ENCODE measurements at regions not wholly inside any gene's neighbourhood (a gene's known extent, or its start where the extent isn't known, plus 50 kb on each side); places are given as distances from the start of the nearest gene placed in this dataset.
"Not testable (repeated sequence)": the region's sequence is repeated elsewhere in the genome, so short reads cannot be mapped to it uniquely, and the experiment has no call there.

DNA sequence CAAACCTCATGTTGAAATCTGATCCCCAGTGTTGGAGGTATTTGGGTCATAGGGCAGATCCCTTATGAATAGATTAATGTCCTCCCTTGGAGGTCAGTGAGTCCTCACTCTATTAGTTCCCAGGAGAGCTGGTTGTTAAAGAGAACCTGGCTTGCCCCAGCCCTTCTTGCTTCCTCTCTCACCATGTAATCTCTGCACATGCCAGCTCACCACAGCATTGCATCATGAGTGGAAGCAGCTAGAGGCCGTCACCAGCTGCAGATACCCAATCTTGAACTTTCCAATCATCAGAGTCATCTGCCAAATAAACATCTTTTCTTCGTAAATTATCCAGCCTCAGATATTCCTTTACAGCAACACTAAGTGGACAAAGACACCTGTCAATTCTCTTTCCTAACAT is 161.8 kb upstream of the IGF1 start (continued):
- TF ChIP-seq SMC3 (IDR thresholded peaks at IDR 0.05) (no peak), MAZ (IDR thresholded peaks at IDR 0.05; ENCODE audit: borderline replicate concordance, low read depth, low read length) (no peak), POLR2A (IDR thresholded peaks at IDR 0.05; ENCODE audit: low read length) (no peak), RCOR1 (IDR thresholded peaks at IDR 0.05; ENCODE audit: low read depth, low read length) (no peak), KDM1A (IDR thresholded peaks at IDR 0.05; ENCODE audit: low read depth) (no peak), TFCP2L1 (CRISPR knock-in tag; IDR thresholded peaks at IDR 0.05) (no peak), EHMT2 (IDR thresholded peaks at IDR 0.05; ENCODE audit: low read depth) (no peak), HOXB13 (CRISPR knock-in tag; IDR thresholded peaks at IDR 0.05; ENCODE audit: low read depth) (no peak)
- TF ChIP-seq, protein P1, sequence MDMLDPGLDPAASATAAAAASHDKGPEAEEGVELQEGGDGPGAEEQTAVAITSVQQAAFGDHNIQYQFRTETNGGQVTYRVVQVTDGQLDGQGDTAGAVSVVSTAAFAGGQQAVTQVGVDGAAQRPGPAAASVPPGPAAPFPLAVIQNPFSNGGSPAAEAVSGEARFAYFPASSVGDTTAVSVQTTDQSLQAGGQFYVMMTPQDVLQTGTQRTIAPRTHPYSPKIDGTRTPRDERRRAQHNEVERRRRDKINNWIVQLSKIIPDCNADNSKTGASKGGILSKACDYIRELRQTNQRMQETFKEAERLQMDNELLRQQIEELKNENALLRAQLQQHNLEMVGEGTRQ (IDR thresholded peaks at IDR 0.05): no peak

DNA sequence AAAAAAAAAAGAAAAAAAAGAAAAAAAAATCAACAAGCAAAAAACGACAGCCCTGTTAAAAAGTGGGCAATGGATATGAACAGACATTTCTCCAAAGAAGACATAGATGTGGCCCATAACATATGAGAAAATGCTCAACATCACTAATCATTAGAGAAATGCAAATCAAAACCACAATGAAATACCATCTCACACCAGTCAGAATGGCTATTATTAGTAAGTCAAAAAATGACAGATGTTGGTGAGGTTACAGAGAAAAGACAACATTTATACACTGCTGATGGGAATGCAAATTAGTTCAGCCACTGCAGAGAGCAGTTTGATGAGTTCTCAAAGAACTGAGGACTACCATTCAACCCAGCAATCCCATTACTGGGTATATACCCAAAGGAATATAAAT is 160.3 kb upstream of the IGF1 start:
- ATAC-seq, CTCF ChIA-PET, FAIRE-seq: not testable (repeated sequence)

DNA sequence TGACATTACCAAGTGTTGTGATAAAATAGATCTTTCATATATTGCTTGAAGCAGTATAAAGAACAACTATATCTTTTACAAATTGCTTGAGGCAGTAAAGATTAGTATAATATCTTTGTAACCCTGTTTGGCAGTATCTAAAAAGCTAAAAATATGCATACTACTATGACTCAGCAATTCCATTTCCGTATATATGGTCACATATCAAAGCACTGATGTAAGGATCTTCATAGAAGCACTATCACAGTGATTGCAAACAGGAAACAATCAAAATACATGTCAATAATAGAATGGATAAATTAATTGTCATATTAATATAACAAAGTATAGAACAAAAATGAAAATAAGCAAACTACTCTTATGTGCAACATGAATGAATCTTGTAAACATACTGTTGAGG is 158.4 kb upstream of the IGF1 start:
- H3K27ac ChIP-seq: no peak overlapping the region
- no peak for ATAC-seq
- no peak for TF ChIP-seq EP300 (IDR thresholded peaks at IDR 0.05)
- no peak for TF ChIP-seq FOSL2 (IDR thresholded peaks at IDR 0.05)
- TF ChIP-seq FOSL2 (CRISPR knock-in tag; IDR thresholded peaks at IDR 0.05): peak; percentile 45; the same call in 1 of the 2 replicates
- no peak for TF ChIP-seq RAD21 (conservative IDR thresholded peaks at IDR 0.05 in 1 of 2, IDR thresholded peaks at IDR 0.05 in 1 of 2)
- no peak for TF ChIP-seq HEYL (CRISPR knock-in tag; IDR thresholded peaks at IDR 0.05)
- TF ChIP-seq, protein P2, sequence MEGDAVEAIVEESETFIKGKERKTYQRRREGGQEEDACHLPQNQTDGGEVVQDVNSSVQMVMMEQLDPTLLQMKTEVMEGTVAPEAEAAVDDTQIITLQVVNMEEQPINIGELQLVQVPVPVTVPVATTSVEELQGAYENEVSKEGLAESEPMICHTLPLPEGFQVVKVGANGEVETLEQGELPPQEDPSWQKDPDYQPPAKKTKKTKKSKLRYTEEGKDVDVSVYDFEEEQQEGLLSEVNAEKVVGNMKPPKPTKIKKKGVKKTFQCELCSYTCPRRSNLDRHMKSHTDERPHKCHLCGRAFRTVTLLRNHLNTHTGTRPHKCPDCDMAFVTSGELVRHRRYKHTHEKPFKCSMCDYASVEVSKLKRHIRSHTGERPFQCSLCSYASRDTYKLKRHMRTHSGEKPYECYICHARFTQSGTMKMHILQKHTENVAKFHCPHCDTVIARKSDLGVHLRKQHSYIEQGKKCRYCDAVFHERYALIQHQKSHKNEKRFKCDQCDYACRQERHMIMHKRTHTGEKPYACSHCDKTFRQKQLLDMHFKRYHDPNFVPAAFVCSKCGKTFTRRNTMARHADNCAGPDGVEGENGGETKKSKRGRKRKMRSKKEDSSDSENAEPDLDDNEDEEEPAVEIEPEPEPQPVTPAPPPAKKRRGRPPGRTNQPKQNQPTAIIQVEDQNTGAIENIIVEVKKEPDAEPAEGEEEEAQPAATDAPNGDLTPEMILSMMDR (IDR thresholded peaks at IDR 0.05): no peak
- peak; percentile 92 for TF ChIP-seq NFE2L2 (conservative IDR thresholded peaks at IDR 0.05; ENCODE audit: low read length)
- no peak for TF ChIP-seq MAZ (IDR thresholded peaks at IDR 0.05; ENCODE audit: borderline replicate concordance, low read depth, low read length)
- TF ChIP-seq JUNB (IDR thresholded peaks at IDR 0.05): no peak
- TF ChIP-seq, protein P1 (IDR thresholded peaks at IDR 0.05): no peak
- TF ChIP-seq EHMT2 (IDR thresholded peaks at IDR 0.05; ENCODE audit: low read depth): no peak
- TF ChIP-seq MAFK (IDR thresholded peaks at IDR 0.05; ENCODE audit: partially characterized antibody): peak; percentile 96
- no peak for TF ChIP-seq EHF (CRISPR knock-in tag; IDR thresholded peaks at IDR 0.05)
- no peak for TF ChIP-seq RCOR1 (IDR thresholded peaks at IDR 0.05; ENCODE audit: low read depth, low read length)
- ChIA-PET CTCF (no interaction called here), POLR2A (no interaction called here)
- no peak overlapping the region for H3K4me2 ChIP-seq
- peak; percentile 59 for FAIRE-seq
- 27% methylated on average over 1 of the region's 1 CpG for WGBS (ENCODE audit: missing lambda C conversion rate)
- H3K9me3 ChIP-seq: peaks cover 12% of the 10 kb centered on the region; the same call in 1 of the 3 replicates
- H3K4me3 ChIP-seq: no peak overlapping the region
- peak in 1 of 2 experiments; percentile 26 for DNase-seq (ENCODE audit: low read depth in 1 of 2, low spot score in 1 of 2)
- 0 out of 3 replicates have a peak, but pooled peaks cover 5% of the 10 kb centered on the region for H3K4me1 ChIP-seq

More for the DNA sequence above, 160.3 kb upstream of the IGF1 start:
- H3K9me3 ChIP-seq: peaks cover 12% of the 10 kb centered on the region; the same call in 1 of the 3 replicates
- H3K4me2 ChIP-seq; H3K4me1 ChIP-seq; H3K27ac ChIP-seq; DNase-seq (ENCODE audit: low read depth in 1 of 2, low spot score in 1 of 2); POLR2A ChIA-PET; H3K4me3 ChIP-seq: not testable (repeated sequence)
- WGBS (ENCODE audit: missing lambda C conversion rate): 82% methylated on average over 1 of the region's 1 CpG
